ENCODE measurements at regions not wholly inside any gene's neighbourhood (a gene's known extent, or its start where the extent isn't known, plus 50 kb on each side); places are given as distances from the start of the nearest gene placed in this dataset.

DNA sequence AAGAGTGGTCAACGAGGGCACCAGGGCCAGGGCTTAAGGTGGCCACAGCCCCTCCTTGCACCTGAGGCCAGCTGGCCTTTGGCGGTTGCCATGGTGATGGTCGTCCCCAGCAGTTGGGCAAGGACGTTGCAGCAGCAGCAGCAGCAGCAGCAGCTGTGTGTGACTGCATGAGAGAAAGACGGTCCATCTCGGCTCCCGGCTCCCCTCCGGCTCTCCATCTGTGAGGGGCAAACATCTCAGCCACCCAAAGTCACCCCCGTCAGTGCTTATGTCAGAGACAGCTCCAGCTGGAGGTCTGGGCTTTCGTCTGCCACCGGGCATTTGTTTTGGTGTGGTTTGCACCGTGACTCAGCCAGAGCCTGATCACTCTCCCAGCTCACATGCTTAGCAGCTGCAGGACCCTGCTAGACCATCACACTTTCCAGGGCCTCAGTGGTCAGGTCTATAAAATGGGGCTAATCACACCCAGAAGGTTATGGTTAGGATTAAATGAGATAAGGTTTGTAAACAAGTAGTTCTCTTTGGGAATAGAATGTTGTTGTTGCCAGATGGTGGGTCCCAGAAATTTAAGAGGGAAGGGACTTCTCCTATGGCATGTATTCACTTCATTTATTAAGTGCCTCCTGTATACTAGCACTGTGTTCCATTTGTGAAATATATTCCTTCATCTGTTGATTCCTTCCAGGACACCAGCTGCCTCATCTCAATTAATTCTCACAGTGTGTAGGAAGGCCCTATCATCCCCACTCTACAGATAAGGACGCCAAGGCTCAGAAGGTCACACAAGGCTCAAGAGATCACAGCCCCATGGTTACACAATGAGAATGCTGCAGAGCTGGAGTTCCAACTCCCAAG, 212.6 kb upstream of the LHX5 start:
- peak; percentile 72 for DNase-seq

DNA sequence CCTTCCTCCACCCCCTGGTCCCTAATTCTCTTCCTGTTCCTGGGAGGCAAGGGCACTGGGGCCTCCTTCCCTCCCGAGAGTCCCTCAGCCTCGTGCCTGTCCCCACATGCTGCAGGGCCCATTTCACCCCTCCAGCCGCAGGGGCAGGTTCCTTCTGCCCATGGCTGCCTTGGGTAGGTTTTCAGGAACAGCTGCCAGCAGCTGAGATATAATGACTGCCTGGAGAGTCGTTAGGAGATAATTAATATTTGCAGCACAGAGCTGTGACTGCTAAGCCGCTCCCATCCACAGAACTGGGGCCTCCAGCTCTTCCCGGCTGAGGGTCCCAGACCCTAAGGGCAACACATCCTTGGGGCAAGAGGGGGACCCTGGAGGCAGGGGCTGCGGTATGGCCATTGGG, 211.9 kb upstream of the LHX5 start:
- peak; percentile 46 for DNase-seq

DNA sequence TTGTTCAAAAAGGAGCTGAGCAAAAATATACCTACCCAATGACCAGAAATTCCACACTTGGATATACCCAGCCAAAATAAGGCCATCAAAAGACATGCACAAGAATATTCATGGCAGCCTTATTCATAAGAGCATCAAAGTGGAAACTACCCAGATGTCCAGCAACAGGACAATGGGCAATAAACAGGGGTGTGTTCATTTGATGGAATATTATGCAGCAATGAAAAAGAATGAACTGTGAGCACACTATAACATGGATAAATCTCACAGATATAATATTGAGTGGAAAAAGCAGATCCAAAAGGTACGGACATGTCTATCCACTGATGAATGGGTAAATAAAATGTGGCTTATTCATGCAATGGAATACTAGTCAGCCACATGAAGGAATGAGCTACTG, 209.2 kb upstream of the LHX5 start:
- DNase-seq, result no peak

DNA sequence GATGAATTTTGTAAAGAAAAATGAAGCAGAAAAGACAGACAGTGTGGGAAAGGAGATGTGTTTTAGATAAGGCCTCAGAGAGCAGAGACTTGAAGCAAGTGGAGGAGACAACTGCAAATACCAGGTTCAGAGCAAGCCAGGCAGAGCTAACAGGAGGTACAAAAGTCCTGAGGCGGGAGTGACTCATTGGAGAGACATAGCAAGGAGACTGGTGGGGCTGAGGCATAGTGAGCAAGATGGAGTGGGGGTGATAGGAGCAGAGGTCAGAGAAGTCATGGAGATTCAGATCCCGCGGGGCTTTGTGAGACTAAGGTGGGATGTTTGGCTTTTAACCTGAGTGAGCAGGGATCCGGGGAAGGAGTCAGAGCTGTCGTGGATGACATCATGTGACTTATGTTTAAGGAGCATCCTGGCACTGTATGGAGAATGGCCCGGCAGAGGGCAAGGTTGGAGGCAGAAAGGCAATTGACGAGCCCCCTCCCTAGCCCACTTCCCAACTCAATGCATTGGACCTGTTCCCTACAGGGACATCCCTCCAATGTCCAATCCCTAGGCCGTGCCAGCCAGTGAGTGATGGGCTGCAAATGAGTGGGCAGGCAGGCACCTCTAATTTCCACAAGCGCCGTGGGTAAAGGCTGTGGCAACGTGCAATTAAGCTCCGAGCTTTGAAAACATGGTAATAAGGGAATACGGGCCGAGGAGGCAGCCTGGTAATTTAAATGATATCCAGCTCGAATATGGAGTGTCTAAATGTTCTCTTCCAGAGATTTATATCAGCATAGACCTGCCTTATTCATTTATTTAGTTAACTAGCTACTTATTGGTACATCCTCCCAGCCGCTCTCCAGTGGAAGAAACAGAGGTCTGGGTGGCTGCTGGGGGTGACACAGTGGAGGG, 206.8 kb upstream of the LHX5 start:
- DNase-seq, result no peak

DNA sequence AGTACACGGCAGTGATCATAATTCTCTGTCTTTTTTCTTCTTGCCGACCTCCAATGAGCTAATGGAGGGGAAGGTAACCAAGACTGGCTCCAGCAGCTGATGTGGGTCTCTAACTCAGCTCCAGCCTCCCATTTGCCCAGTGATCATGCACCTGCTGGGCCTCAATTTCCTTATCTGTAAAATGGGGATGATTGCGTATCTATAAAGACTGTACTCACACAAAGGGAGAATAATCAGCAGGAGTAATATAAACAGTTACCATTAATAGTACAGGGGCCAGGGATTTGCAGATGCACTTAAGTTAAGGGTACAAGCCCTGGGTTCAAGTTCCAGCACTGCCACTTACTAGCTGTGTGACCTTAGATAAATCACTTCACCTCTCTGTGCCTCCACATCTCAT, 204.9 kb upstream of the LHX5 start:
- DNase-seq, result no peak

DNA sequence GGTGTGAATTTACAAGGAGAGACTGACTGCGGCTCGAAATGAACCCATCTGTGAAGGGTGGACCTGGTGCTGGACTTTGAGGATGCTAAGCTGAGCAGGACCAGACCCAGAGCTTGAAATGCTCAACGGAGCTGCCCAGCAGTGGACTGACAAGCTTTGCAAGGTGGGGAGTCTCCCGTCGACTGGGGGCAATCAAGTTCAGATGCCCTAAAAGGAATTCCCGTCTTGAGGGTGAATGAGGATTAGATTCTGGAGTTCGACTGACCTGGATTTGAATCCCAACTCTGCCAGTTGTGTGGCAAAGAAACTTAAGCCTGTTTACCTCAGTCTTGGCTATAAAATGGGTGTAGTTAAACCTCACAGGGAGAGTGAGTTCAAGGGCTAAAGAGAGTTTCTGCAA, 204.4 kb upstream of the LHX5 start:
- no peak for DNase-seq

DNA sequence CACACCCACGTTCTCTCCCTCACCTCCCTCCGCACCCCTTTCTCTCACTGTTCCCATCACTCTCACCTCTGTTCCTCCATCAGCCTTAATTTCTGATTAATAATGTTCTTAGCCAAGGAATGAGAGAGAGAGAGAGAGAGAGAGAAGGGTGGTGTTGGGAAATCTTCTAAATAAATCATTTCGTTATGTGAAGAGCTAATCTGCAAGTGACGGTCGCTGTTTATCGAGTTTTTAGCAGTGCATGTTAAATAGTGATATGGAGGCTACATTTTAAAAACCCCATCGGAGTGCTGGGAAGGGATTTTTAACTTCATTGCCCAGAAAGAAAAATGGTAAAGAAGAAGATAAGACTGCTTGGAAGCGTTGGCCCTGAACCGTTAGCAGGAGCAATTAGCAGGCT, 203.3 kb upstream of the LHX5 start:
- DNase-seq, result no peak

DNA sequence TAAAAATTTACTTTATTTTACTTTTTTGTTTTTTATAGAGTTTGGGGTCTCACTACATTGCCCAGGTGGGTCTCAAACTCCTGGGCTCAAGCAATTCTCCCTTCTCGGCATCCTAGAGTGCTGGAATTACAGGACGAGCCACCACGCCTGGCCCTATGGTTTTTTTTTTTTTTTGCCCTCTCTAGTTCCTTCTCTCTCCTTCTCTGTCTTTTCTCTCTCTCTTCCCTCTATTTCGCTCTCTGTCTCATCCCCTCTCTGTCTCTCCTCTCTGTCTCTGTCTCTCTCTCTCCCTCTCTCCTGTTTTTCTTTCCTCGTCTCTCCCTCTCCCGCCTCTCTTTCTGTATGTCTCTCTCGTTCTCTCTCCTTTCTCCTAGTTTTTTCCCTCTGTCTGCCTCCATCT, 202.6 kb upstream of the LHX5 start:
- DNase-seq, result no peak

DNA sequence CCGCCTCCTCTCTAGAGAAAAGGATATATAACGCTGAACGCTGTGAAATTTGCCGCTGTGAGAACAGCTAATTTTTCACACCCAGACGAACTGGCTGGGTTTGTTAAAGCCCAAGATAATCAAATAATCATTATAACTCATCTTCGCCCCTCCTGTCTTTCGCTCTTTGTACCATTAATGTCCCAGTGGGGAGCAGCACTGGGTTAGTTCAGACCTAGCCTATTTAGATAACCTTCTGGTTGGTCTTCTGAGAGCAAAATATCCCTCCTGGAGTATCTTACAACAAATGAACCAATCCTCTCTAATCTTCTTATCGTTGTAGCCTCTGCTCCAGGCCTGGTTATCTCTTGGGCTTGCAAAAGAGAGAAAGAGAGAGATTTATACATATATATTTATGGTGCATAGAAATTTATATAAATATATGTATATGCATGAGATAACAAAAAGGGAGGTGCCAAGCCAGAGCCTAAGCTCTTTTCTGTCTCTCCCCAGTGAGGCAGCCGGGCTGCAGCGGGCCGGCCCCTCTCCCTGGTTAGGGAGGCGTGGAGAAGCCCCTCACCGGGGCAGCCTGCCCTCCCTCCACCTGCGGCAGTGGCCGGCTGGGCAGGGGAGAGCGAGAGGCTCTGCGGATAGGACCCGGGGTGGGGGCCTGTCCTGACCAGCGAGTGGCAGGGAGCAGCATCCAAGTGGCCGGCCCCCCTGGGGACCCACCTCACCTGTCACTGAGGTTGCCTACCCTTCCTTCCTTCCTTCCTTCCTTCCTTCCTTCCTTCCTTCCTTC, 202.0 kb upstream of the LHX5 start:
- DNase-seq, result no peak

DNA sequence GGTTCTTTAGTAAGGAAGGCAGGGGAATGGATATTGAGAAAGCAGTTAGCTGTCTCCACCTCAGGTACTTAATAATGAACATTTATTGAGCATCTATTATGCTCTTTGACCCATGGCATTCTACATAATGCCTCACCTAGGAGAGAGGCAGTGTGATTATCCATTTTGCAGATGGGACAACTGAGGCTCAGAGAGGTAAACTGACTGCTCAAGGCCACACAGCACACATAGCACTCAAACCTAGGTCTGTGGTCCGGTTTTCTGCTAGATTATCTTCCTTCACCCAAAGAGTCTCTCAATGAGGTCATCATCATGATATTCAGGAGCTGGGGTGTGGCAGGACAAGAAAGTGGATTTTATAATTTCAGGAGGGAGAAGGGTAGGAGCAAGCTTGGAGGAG, 199.1 kb upstream of the LHX5 start:
- no peak for DNase-seq

DNA sequence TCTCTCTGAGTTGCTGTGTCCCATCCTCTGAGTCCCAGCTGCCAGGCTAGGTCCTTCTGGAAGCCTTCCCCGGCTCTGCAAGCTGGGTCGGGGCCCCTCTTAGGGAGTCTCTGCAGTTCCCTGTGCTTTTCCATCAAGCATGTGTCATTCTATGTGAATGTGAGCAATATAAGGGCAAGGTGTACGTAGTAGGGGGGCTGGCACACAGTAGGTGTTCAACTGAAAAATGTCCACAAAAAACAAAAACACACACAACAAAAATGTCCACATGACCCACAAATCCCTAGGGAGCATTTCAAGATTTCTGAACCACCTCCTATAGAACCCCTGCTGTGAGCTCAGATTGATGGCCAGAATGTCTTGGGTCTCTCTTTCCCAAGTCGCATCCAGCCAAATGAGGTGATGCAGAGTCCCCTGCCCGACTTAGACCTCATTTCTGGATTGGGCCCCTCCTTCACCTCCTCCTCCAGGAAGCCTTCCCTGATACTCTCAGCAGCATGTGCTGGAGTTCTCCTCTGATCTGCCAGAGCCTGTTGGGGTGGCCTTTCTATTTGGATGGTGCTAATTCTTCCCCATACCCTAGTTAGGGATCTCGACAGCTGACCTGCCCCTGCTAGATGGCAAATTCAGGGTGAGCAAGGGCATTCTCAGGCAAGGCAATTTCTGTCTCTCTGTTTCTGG, 196.1 kb upstream of the LHX5 start:
- DNase-seq, result no peak

DNA sequence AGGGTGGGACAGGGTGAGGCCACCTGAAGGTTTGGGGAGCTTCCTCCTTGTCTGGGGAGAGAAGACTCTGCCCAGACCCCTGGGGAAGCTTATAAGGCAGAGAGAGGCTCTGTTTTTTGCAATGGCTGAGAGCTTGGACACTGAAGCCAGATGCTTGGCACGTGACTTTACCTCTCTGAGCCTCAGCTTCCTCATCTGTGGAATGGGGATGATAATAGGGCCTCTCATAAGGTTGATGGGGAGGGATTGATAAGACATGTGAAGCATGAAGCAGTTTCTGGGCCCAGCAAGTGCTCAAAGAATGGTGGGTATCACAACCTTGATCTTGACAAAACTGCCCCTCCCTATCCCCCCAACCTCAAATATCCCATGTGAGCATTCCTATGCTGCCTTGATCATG, 195.4 kb upstream of the LHX5 start:
- DNase-seq, result no peak

DNA sequence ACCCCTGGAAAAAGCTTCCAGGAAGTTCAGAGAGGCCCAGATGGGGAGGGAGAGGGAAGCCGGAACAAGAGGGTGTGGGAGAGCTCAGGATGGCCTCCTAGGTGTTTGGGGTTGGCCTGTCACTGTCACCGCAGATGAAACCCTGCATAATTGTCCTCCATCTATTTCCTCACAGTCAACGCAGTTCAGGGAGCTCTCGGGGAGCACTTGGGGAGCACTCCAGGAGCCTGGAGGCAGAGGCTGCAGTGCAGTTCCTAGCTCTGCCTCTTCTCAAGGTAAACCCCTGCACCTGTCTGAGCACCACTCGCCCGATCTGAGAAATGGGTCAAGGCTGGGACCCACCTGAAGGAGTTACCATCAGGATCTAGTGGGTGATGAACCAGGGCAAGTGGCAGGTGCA, 194.6 kb upstream of the LHX5 start:
- no peak for DNase-seq

DNA sequence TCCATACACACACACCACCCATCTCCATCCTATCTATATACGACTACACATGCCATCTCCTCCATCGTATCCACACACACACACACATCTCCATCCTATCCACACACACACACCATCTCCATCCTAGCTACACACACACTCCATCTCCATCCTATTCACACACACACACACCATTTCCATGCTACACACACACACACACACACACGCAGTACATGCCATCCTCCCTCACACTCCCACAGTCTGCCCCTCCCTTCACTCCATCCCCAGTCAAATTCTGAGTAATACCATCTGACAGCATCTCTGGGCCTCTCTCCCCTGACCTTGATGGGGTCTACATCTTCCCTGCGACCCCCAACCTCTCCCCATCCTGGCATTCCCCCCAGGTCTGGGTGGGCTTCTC, 193.8 kb upstream of the LHX5 start:
- DNase-seq, result no peak

DNA sequence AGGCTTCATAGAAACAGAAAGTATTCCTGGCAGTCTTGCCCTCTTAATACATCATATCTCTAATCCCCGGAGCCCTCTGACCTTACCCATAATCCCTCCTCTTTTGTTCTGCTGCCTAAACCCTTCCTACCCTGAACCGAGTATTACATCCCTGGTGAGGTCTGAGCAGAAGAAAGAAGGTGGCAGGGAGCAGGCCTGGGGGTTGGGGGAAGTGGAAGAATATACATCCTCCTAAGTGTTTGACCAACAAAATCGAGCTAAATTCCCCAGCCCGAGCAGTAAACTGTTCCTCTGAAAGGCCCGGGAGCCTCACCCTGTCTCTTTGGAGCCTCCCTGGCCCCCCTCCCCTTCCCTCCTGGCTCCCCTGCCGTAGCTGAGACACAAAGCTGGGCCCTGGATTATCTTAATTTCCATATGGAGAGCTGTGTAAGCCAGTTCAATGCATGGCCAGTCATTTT, 192.6 kb upstream of the LHX5 start:
- peak; percentile 68 for DNase-seq

DNA sequence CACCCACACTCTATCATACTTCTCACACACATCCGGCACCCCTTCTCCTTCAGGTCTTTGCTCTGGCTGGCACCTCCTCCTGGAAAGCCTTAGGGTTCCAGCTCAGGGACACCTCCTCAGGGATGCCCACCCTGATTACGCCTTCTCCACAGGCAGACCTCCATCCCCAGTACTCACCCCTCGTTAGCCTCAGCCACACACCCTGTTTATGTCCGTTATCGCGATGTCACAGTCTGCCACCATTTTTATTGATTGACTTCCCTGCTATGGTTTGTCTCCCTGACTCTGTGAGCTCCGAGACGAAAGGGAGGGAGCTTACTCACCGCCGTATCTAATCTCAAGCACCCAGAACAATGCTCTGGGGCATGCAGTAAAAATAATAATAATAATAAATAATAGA, 191.7 kb upstream of the LHX5 start:
- no peak for DNase-seq

DNA sequence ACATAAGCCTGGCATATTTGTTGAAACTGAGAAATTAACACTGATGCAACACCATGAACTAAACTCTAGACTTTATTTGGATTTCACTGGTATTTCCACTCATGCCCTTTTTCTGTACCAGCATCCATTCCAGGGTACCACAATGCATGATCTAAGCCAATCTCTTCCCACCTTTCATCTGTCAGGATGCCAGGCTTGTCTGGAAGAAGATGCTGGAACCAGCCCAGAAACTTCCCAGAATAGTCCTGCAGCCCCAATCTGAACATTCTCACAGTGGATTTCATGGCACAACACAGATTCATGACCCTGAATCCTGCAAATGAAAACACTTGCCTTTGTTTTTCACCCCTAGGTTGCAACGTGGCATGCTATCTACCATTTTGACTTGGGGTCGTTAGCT, 189.3 kb upstream of the LHX5 start:
- DNase-seq, result no peak

DNA sequence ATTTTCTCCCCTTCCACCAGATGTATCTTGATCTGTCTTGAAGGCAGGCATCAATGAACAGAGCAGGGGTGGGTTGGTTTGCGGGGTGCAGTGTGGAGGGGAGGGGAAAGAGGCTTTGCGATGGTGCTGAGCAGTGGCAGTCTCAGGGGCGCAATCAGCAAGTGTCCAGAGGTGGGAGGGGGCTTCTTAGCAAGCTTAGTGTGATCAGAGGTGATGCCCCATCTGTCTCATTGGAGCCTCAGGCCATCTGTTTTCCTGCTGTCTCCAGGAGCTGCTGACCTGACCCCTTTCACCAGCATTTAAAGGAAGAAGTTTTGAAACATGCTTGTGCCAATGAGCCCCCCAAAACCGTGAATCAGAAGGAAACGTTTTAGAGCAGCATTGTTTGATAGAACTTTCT, 187.7 kb upstream of the LHX5 start:
- no peak for DNase-seq

DNA sequence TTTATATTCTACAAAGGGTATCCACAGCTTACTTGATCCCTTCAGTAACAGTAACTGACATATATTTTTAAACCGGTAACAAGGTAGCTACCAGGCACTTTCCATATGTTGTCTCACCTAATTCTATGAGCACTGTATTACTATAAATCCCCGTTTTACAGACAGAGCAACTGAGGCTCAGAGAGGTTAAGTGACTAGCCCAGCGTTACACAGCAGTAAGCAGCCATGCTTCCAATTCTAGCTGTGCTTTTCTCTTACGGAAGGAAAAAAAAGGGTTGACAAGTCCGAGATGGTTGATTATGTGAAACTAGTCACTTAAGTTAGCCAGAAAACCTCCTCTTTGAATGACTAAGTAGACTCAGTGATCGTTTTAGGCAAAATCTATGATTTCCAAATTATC, 187.3 kb upstream of the LHX5 start:
- no peak for DNase-seq

DNA sequence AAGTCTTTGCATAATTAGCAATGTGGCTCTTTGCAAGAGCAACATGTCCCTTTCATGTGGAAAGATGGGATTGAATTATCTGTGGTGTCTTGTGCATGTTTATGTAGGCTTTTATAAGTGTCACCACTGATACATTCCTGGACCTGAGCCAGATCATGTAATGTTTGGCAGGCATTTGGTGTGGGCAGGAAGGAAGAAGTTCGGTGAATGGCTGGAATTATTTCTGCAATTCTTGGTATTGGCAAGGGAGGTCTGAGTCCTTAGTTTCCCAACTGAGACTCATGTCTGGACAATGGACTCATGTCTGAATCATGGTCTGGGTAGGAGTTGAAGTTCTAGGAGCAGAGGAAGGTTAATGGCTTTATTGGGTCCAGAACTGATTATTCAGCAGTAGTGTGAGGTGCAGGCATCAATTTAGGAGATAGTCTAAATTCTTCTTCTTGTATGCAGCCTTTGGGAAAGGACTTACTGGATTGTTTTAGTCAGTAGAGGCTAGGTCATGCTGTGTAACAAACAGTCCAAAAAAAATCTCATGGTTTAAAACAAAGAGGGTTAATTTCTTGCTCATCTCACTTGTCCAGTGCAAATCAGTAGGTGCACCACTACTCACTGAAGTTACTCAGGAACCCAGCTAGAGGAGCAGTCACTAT, 186.5 kb upstream of the LHX5 start:
- no peak for DNase-seq

DNA sequence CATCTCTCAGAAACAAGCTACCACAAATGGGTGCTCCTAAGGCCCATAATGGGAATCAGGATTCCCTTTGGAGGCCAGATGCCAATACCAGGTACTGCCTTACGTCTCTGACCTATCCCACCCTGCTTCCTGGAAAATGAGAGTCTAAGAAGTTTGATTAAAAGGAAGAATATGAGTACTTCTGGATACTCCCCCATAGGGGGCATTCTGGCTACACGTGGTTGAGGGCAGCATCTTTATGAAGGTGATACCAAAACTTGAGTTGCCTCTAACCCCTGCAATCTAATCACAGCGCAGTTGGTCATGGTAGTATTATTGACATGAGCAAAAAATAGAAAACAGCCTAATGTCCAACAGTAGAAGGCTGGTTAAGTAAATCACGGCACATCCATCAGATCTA, 184.2 kb upstream of the LHX5 start:
- DNase-seq, result no peak

DNA sequence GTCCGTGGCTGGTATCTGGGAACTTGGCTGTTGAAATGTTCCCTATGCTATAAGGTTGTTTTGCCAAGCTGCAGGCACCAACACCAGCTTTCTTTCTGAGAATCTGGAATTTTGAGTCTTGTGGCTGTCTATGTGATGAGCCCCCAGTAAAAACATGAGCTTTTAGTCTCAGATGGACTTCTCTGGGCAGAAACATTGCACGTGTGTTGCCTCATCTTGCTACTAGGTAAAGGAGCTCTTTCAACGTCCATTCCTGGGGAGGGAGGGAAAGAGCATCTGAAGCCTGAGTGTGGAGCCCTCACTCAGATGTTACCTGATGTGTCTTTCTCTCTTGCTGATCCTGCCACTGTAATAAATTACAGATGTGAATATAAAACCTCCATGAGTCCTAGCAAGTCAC, 183.8 kb upstream of the LHX5 start:
- no peak for DNase-seq

All from eye (tissue), 1 donor.